ENCODE measurements at regions not wholly inside any gene's neighbourhood (a gene's known extent, or its start where the extent isn't known, plus 50 kb on each side); places are given as distances from the start of the nearest gene placed in this dataset.

- Histone ChIP-seq H3K9me3 (no peaks in the 10 kb centered on the region), H3K4me3 (no peak overlapping the region), H3K27me3 (no peaks in the 10 kb centered on the region), H3K36me3 (no peaks in the 10 kb centered on the region), H3K27ac (no peak overlapping the region), H3K4me1 (no peaks in the 10 kb centered on the region)
- intact Hi-C loops (cut with DNase I) = no loop called here
- DNase-seq (no peak), ATAC-seq (no peak)
- WGBS, 4 donors = 16 to 29% (median 24%) methylated on average over 6 of the region's 6 CpGs
- TF ChIP-seq CTCF (IDR thresholded peaks at IDR 0.05) (no peak), POLR2A (IDR thresholded peaks at IDR 0.05) (no peak)
Measured at GRCh38 chr15:97598353-97598798, 362.1 kb upstream of the ARRDC4 start.

GRCh38 chr15:97600190-97600589 lies 360.3 kb upstream of the ARRDC4 start:
- Histone ChIP-seq H3K4me3 (no peak overlapping the region), H3K27ac (no peak overlapping the region), H3K9me3 (no peaks in the 10 kb centered on the region), H3K27me3 (no peaks in the 10 kb centered on the region), H3K4me1 (no peaks in the 10 kb centered on the region), H3K36me3 (no peaks in the 10 kb centered on the region)
- TF ChIP-seq POLR2A (IDR thresholded peaks at IDR 0.05) = no peak
- no peak for TF ChIP-seq CTCF (IDR thresholded peaks at IDR 0.05)
- intact Hi-C loops (cut with DNase I) = no loop called here
- ATAC-seq (no peak), DNase-seq (no peak)
- WGBS, 4 donors = 51 to 65% (median 59%) methylated on average over 5 of the region's 5 CpGs

GRCh38 chr15:97604677-97605076 lies 355.8 kb upstream of the ARRDC4 start:
- H3K27me3 ChIP-seq = no peaks in the 10 kb centered on the region
- H3K9me3 ChIP-seq = peaks cover 0 to 5% (median 0%) of the 10 kb centered on the region in 12 donors
- 29 to 44% (median 41%) methylated on average over 2 of the region's 2 CpGs for WGBS, 4 donors
- intact Hi-C loops (cut with DNase I) = no loop called here
- no peaks in the 10 kb centered on the region for H3K36me3 ChIP-seq
- ATAC-seq (no peak), DNase-seq (no peak)
- no peak for TF ChIP-seq POLR2A (IDR thresholded peaks at IDR 0.05)
- TF ChIP-seq CTCF (IDR thresholded peaks at IDR 0.05) = no peak
- H3K4me1 ChIP-seq = no peaks in the 10 kb centered on the region
- no peak overlapping the region for H3K4me3 ChIP-seq
- H3K27ac ChIP-seq = no peak overlapping the region

GRCh38 chr15:97615114-97615513 lies 345.4 kb upstream of the ARRDC4 start:
- TF ChIP-seq POLR2A (IDR thresholded peaks at IDR 0.05) (no peak), CTCF (IDR thresholded peaks at IDR 0.05) (no peak)
- no peak for ATAC-seq
- 83 to 87% (median 85%) methylated on average over 1 of the region's 1 CpG for WGBS, 4 donors
- Histone ChIP-seq H3K27ac (no peak overlapping the region), H3K27me3 (no peaks in the 10 kb centered on the region), H3K4me1 (no peaks in the 10 kb centered on the region), H3K9me3 (peaks cover 0 to 32% (median 14%) of the 10 kb centered on the region in 12 donors), H3K36me3 (no peaks in the 10 kb centered on the region), H3K4me3 (no peak overlapping the region)
- intact Hi-C loops (cut with DNase I) = no loop called here
- no peak for DNase-seq

Measured in heart left ventricle (tissue), 16 donors.